SK-N-MC (cell line): ENCODE measurements at regions not wholly inside any gene's neighbourhood (a gene's known extent, or its start where the extent isn't known, plus 50 kb on each side); places are given as distances from the start of the nearest gene placed in this dataset.

Source experiments
- EZH2 ChIP-seq: fragments of 200-600 bp; sonication (generic); IDR thresholded peaks from one replicate; pipeline ENCODE4 v1.6.1; 2017; ENCODE audit warnings: antibody characterized with exemption
- FOXP2 ChIP-seq: optimal IDR thresholded peaks from 2 replicates; pipeline ENCODE3; 2011; ENCODE audit warnings: mild to moderate bottlenecking, moderate library complexity; ENCODE audit not compliant: insufficient read depth; ENCODE audit errors: extremely low read length, control extremely low read depth
- POLR2AphosphoS5 ChIP-seq: IDR thresholded peaks from 2 replicates; pipeline ENCODE4 v1.6.1; 2012; ENCODE audit warnings: mild to moderate bottlenecking, low read depth, low read length, borderline replicate concordance

DNA sequence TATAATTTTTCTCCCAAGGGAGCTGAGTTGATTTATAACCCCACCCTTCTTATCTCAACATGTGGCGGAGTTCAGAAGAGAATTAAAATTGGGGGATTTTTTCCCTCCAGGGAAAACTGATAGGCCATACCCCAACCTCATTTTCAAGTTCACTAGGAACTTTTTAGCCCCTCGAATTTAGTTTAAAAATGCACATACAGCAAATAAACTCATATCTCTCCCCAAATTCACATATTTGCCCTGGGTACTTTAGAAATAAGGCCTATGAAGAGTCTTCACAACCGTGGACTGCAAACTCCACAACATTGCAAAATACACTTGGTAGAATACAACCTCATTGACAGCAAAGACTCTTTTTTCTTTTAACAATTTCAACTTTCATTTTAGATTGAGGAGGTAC lies 206.7 kb upstream of the LEF1 start:
- no peak for TF ChIP-seq POLR2AphosphoS5
- TF ChIP-seq EZH2 = no peak
- no peak for TF ChIP-seq FOXP2
